ENCODE measurements at regions not wholly inside any gene's neighbourhood (a gene's known extent, or its start where the extent isn't known, plus 50 kb on each side); places are given as distances from the start of the nearest gene placed in this dataset.

DNA sequence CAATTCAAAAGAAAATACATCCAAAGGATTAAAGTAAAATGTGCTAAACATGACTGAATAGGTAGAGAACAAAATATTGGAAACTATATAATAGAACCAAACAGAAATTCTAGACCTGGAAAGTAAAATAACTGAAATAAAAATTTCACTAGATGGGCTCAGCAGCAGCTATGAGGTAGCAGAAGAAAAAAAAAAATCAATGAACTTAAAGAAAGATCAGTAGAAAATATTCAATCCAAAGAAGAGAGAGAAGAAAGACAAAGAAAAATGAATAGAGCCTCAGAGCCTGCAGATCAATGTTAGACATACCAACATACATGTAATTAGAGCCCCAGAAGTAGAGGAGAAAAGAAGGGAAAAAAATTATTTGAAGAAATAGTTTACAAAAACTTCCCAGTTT lies 129.6 kb upstream of the RNF32 start:
- DNase-seq (ENCODE audit: low read depth, low spot score) = no peak
- BruUV-seq (replicated peaks) = no TSS peak
- no peak for ATAC-seq
- Histone ChIP-seq H3K27me3 (ENCODE audit: control insufficient read depth, insufficient read depth, low read length) (no peaks in the 10 kb centered on the region; the same call in 1 of the 2 replicates), H3K9me3 (ENCODE audit: control insufficient read depth, insufficient read depth, low read depth, low read length) (peaks cover 7% of the 10 kb centered on the region; the same call in 1 of the 2 replicates), H3K4me1 (ENCODE audit: control insufficient read depth, insufficient read depth, low read length) (no peaks in the 10 kb centered on the region), H3K4me3 (ENCODE audit: low read depth in 2 of 2, low read length in 2 of 2) (no peak overlapping the region), H3K27ac (ENCODE audit: low read length) (no peak overlapping the region), H3K36me3 (ENCODE audit: control insufficient read depth, insufficient read depth, low read length) (no peaks in the 10 kb centered on the region)
- CTCF ChIA-PET = no interaction called here
- in situ Hi-C loops (cut with HindIII; ENCODE audit: low pct_unique_long_range_greater_than_20kb, low sequenced_read_pairs) (no loop called here), intact Hi-C loops (cut with micrococcal nuclease; ENCODE audit: unreplicated experiment) (no loop called here)
- POLR2A ChIA-PET = no interaction called here
- TF ChIP-seq POLR2AphosphoS5 (IDR thresholded peaks at IDR 0.05; ENCODE audit: low read depth, low read length) = no peak
- no peak for TF ChIP-seq SIN3A (IDR thresholded peaks at IDR 0.05; ENCODE audit: borderline replicate concordance, insufficient read depth, low read depth, low read length)
- TF ChIP-seq, protein P1, sequence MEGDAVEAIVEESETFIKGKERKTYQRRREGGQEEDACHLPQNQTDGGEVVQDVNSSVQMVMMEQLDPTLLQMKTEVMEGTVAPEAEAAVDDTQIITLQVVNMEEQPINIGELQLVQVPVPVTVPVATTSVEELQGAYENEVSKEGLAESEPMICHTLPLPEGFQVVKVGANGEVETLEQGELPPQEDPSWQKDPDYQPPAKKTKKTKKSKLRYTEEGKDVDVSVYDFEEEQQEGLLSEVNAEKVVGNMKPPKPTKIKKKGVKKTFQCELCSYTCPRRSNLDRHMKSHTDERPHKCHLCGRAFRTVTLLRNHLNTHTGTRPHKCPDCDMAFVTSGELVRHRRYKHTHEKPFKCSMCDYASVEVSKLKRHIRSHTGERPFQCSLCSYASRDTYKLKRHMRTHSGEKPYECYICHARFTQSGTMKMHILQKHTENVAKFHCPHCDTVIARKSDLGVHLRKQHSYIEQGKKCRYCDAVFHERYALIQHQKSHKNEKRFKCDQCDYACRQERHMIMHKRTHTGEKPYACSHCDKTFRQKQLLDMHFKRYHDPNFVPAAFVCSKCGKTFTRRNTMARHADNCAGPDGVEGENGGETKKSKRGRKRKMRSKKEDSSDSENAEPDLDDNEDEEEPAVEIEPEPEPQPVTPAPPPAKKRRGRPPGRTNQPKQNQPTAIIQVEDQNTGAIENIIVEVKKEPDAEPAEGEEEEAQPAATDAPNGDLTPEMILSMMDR (IDR thresholded peaks at IDR 0.05) = no peak
- TF ChIP-seq, protein P2, sequence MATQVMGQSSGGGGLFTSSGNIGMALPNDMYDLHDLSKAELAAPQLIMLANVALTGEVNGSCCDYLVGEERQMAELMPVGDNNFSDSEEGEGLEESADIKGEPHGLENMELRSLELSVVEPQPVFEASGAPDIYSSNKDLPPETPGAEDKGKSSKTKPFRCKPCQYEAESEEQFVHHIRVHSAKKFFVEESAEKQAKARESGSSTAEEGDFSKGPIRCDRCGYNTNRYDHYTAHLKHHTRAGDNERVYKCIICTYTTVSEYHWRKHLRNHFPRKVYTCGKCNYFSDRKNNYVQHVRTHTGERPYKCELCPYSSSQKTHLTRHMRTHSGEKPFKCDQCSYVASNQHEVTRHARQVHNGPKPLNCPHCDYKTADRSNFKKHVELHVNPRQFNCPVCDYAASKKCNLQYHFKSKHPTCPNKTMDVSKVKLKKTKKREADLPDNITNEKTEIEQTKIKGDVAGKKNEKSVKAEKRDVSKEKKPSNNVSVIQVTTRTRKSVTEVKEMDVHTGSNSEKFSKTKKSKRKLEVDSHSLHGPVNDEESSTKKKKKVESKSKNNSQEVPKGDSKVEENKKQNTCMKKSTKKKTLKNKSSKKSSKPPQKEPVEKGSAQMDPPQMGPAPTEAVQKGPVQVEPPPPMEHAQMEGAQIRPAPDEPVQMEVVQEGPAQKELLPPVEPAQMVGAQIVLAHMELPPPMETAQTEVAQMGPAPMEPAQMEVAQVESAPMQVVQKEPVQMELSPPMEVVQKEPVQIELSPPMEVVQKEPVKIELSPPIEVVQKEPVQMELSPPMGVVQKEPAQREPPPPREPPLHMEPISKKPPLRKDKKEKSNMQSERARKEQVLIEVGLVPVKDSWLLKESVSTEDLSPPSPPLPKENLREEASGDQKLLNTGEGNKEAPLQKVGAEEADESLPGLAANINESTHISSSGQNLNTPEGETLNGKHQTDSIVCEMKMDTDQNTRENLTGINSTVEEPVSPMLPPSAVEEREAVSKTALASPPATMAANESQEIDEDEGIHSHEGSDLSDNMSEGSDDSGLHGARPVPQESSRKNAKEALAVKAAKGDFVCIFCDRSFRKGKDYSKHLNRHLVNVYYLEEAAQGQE (IDR thresholded peaks at IDR 0.05; ENCODE audit: insufficient read depth in 1 of 2, low read depth in 2 of 2, low read length in 1 of 2) = no peak
- TF ChIP-seq TCF7L2 (IDR thresholded peaks at IDR 0.05; ENCODE audit: low read depth, low read length) = no peak

DNA sequence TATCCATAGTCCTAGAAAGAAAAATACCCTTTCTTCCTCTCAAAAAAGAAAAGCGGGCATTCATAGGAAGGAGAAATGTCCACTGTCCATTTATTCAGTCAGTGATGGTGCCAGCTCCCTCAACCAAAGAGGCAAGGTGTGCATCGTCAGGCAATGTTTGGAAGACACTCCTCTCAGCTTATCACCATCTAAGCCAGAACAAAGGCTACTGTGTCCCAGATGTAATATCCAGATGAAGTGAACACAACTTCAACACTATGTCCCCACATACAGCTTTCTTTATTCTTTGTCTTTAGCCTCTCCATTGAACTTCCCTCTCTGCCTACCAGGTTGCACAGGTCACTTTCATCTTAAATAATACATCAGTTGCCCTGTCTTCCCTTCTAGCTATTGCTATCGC lies 131.4 kb upstream of the RNF32 start:
- H3K9me3 ChIP-seq (ENCODE audit: control insufficient read depth, insufficient read depth, low read depth, low read length) = peaks cover 7% of the 10 kb centered on the region; the same call in 1 of the 2 replicates
- DNase-seq (ENCODE audit: low read depth, low spot score) = no peak
- TF ChIP-seq, protein P1 (IDR thresholded peaks at IDR 0.05) = no peak
- TF ChIP-seq POLR2AphosphoS5 (IDR thresholded peaks at IDR 0.05; ENCODE audit: low read depth, low read length) (no peak), TCF7L2 (IDR thresholded peaks at IDR 0.05; ENCODE audit: low read depth, low read length) (no peak), SIN3A (IDR thresholded peaks at IDR 0.05; ENCODE audit: borderline replicate concordance, insufficient read depth, low read depth, low read length) (no peak)
- TF ChIP-seq, protein P2 (IDR thresholded peaks at IDR 0.05; ENCODE audit: insufficient read depth in 1 of 2, low read depth in 2 of 2, low read length in 1 of 2) = no peak
- no peak overlapping the region for H3K4me3 ChIP-seq (ENCODE audit: low read depth in 2 of 2, low read length in 2 of 2)
- ChIA-PET POLR2A (no interaction called here), CTCF (no interaction called here)
- no peak overlapping the region for H3K27ac ChIP-seq (ENCODE audit: low read length)
- no TSS peak for BruUV-seq (replicated peaks)
- ATAC-seq = no peak
- no peaks in the 10 kb centered on the region for H3K4me1 ChIP-seq (ENCODE audit: control insufficient read depth, insufficient read depth, low read length)
- H3K36me3 ChIP-seq (ENCODE audit: control insufficient read depth, insufficient read depth, low read length) = no peaks in the 10 kb centered on the region
- in situ Hi-C loops (cut with HindIII; ENCODE audit: low pct_unique_long_range_greater_than_20kb, low sequenced_read_pairs) = no loop called here
- intact Hi-C loops (cut with micrococcal nuclease; ENCODE audit: unreplicated experiment) = no loop called here
- H3K27me3 ChIP-seq (ENCODE audit: control insufficient read depth, insufficient read depth, low read length) = no peaks in the 10 kb centered on the region; the same call in 1 of the 2 replicates

Data from Panc1 (cell line).